ENCODE measurements at regions not wholly inside any gene's neighbourhood (a gene's known extent, or its start where the extent isn't known, plus 50 kb on each side); places are given as distances from the start of the nearest gene placed in this dataset.

GRCh38 chr7:71019706-71020105 lies 112.2 kb upstream of the GALNT17 start:
- 95 to 96% methylated on average over 7 of the region's 7 CpGs for WGBS, 2 experiments
- no peaks in the 10 kb centered on the region for H3K36me3 ChIP-seq (ENCODE audit: control insufficient read depth, insufficient read depth, low read length)
- no peaks in the 10 kb centered on the region for H3K27me3 ChIP-seq (ENCODE audit: control insufficient read depth, insufficient read depth, low read length, poor library complexity, severe bottlenecking)
- H3K9me3 ChIP-seq (ENCODE audit: control insufficient read depth, low read length), result no peaks in the 10 kb centered on the region
- H3K4me1 ChIP-seq (ENCODE audit: control insufficient read depth, insufficient read depth, low read length), result no peaks in the 10 kb centered on the region
- H3K4me3 ChIP-seq (ENCODE audit: insufficient read depth, low read depth, low read length), result no peak overlapping the region
- no peak overlapping the region for H3K27ac ChIP-seq (ENCODE audit: insufficient read depth, low read depth, low read length, poor library complexity, severe bottlenecking)

GRCh38 chr7:71021131-71021530 lies 110.8 kb upstream of the GALNT17 start:
- Histone ChIP-seq H3K27ac (ENCODE audit: insufficient read depth, low read depth, low read length, poor library complexity, severe bottlenecking) (no peak overlapping the region), H3K4me1 (ENCODE audit: control insufficient read depth, insufficient read depth, low read length) (no peaks in the 10 kb centered on the region), H3K9me3 (ENCODE audit: control insufficient read depth, low read length) (no peaks in the 10 kb centered on the region), H3K27me3 (ENCODE audit: control insufficient read depth, insufficient read depth, low read length, poor library complexity, severe bottlenecking) (no peaks in the 10 kb centered on the region), H3K36me3 (ENCODE audit: control insufficient read depth, insufficient read depth, low read length) (no peaks in the 10 kb centered on the region), H3K4me3 (ENCODE audit: insufficient read depth, low read depth, low read length) (no peak overlapping the region)
- 96 to 99% methylated on average over 4 of the region's 4 CpGs for WGBS, 2 experiments

- Histone ChIP-seq H3K27me3 (ENCODE audit: control insufficient read depth, insufficient read depth, low read length, poor library complexity, severe bottlenecking) (no peaks in the 10 kb centered on the region), H3K4me3 (ENCODE audit: insufficient read depth, low read depth, low read length) (no peak overlapping the region), H3K36me3 (ENCODE audit: control insufficient read depth, insufficient read depth, low read length) (no peaks in the 10 kb centered on the region), H3K9me3 (ENCODE audit: control insufficient read depth, low read length) (no peaks in the 10 kb centered on the region), H3K27ac (ENCODE audit: insufficient read depth, low read depth, low read length, poor library complexity, severe bottlenecking) (no peak overlapping the region), H3K4me1 (ENCODE audit: control insufficient read depth, insufficient read depth, low read length) (no peaks in the 10 kb centered on the region)
- WGBS, 2 experiments, result 80 to 89% methylated on average over 5 of the region's 5 CpGs
Measured at GRCh38 chr7:71026680-71027079, 105.3 kb upstream of the GALNT17 start.

GRCh38 chr7:71034243-71034642 lies 97.7 kb upstream of the GALNT17 start:
- 99% methylated on average over 2 of the region's 2 CpGs for WGBS, 2 experiments
- Histone ChIP-seq H3K4me1 (ENCODE audit: control insufficient read depth, insufficient read depth, low read length) (no peaks in the 10 kb centered on the region), H3K4me3 (ENCODE audit: insufficient read depth, low read depth, low read length) (no peak overlapping the region), H3K36me3 (ENCODE audit: control insufficient read depth, insufficient read depth, low read length) (no peaks in the 10 kb centered on the region), H3K27ac (ENCODE audit: insufficient read depth, low read depth, low read length, poor library complexity, severe bottlenecking) (no peak overlapping the region), H3K9me3 (ENCODE audit: control insufficient read depth, low read length) (no peaks in the 10 kb centered on the region), H3K27me3 (ENCODE audit: control insufficient read depth, insufficient read depth, low read length, poor library complexity, severe bottlenecking) (no peaks in the 10 kb centered on the region)

GRCh38 chr7:71042591-71042990 lies 89.4 kb upstream of the GALNT17 start:
- Histone ChIP-seq H3K27me3 (ENCODE audit: control insufficient read depth, insufficient read depth, low read length, poor library complexity, severe bottlenecking) (no peaks in the 10 kb centered on the region), H3K9me3 (ENCODE audit: control insufficient read depth, low read length) (no peaks in the 10 kb centered on the region), H3K36me3 (ENCODE audit: control insufficient read depth, insufficient read depth, low read length) (no peaks in the 10 kb centered on the region), H3K4me1 (ENCODE audit: control insufficient read depth, insufficient read depth, low read length) (no peaks in the 10 kb centered on the region), H3K4me3 (ENCODE audit: insufficient read depth, low read depth, low read length) (no peak overlapping the region), H3K27ac (ENCODE audit: insufficient read depth, low read depth, low read length, poor library complexity, severe bottlenecking) (no peak overlapping the region)
- 91 to 95% methylated on average over 5 of the region's 5 CpGs for WGBS, 2 experiments

- WGBS, 2 experiments, result 83 to 100% methylated on average over 1 of the region's 1 CpG
- Histone ChIP-seq H3K9me3 (ENCODE audit: control insufficient read depth, low read length) (no peaks in the 10 kb centered on the region), H3K27me3 (ENCODE audit: control insufficient read depth, insufficient read depth, low read length, poor library complexity, severe bottlenecking) (no peaks in the 10 kb centered on the region), H3K4me1 (ENCODE audit: control insufficient read depth, insufficient read depth, low read length) (no peaks in the 10 kb centered on the region), H3K36me3 (ENCODE audit: control insufficient read depth, insufficient read depth, low read length) (no peaks in the 10 kb centered on the region), H3K27ac (ENCODE audit: insufficient read depth, low read depth, low read length, poor library complexity, severe bottlenecking) (no peak overlapping the region), H3K4me3 (ENCODE audit: insufficient read depth, low read depth, low read length) (no peak overlapping the region)
Measured at GRCh38 chr7:71050492-71050891, 81.5 kb upstream of the GALNT17 start.

GRCh38 chr7:71055504-71055903 lies 76.4 kb upstream of the GALNT17 start:
- H3K36me3 ChIP-seq (ENCODE audit: control insufficient read depth, insufficient read depth, low read length), result no peaks in the 10 kb centered on the region
- H3K27me3 ChIP-seq (ENCODE audit: control insufficient read depth, insufficient read depth, low read length, poor library complexity, severe bottlenecking), result no peaks in the 10 kb centered on the region
- no peak overlapping the region for H3K4me3 ChIP-seq (ENCODE audit: insufficient read depth, low read depth, low read length)
- H3K4me1 ChIP-seq (ENCODE audit: control insufficient read depth, insufficient read depth, low read length), result no peaks in the 10 kb centered on the region
- H3K9me3 ChIP-seq (ENCODE audit: control insufficient read depth, low read length), result no peaks in the 10 kb centered on the region
- no peak overlapping the region for H3K27ac ChIP-seq (ENCODE audit: insufficient read depth, low read depth, low read length, poor library complexity, severe bottlenecking)
- 90 to 98% methylated on average over 2 of the region's 2 CpGs for WGBS, 2 experiments

- WGBS, 2 experiments, result 91 to 92% methylated on average over 37 of the region's 37 CpGs
- H3K4me3 ChIP-seq (ENCODE audit: insufficient read depth, low read depth, low read length), result no peak overlapping the region
- H3K27ac ChIP-seq (ENCODE audit: insufficient read depth, low read depth, low read length, poor library complexity, severe bottlenecking), result no peak overlapping the region
- no peaks in the 10 kb centered on the region for H3K36me3 ChIP-seq (ENCODE audit: control insufficient read depth, insufficient read depth, low read length)
- H3K4me1 ChIP-seq (ENCODE audit: control insufficient read depth, insufficient read depth, low read length), result no peaks in the 10 kb centered on the region
- H3K9me3 ChIP-seq (ENCODE audit: control insufficient read depth, low read length), result no peaks in the 10 kb centered on the region
- H3K27me3 ChIP-seq (ENCODE audit: control insufficient read depth, insufficient read depth, low read length, poor library complexity, severe bottlenecking), result no peaks in the 10 kb centered on the region
Measured at GRCh38 chr7:71077743-71078476, 54.0 kb upstream of the GALNT17 start.

Data from ectodermal cell (in vitro differentiated cells).